ENCODE measurements at regions not wholly inside any gene's neighbourhood (a gene's known extent, or its start where the extent isn't known, plus 50 kb on each side); places are given as distances from the start of the nearest gene placed in this dataset.
A peak's percentile ranks its signal among the peaks of the same experiment; 100 is the strongest.
"Not testable (repeated sequence)": the region's sequence is repeated elsewhere in the genome, so short reads cannot be mapped to it uniquely, and the experiment has no call there.

DNA sequence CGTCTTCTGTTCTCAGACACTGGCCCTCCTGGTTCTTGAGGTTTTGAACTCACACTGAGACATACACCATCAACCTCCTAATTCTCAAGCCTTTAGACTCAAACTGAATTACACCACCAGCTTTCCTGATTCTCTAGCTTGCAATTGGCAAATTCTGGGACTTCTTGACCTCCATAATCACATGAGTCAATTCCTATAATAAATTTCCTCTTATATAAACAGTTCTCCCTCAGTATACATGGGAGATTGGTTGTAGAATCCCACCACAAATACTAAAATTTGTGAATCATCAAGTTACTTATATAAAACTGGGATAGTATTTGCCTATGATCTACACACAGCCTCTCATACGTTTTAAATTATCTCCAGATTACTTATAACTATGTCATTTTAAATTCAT, 162.2 kb downstream of the DIO2 start:
- no peak overlapping the region for H3K4me3 Mint-ChIP-seq
- no peak overlapping the region for H3K27ac Mint-ChIP-seq (ENCODE audit: unreplicated experiment)
- peaks cover 2% of the 10 kb centered on the region for H3K9me3 Mint-ChIP-seq
- no peaks in the 10 kb centered on the region for H3K36me3 Mint-ChIP-seq (ENCODE audit: low read depth)
- TF ChIP-seq, protein P1, sequence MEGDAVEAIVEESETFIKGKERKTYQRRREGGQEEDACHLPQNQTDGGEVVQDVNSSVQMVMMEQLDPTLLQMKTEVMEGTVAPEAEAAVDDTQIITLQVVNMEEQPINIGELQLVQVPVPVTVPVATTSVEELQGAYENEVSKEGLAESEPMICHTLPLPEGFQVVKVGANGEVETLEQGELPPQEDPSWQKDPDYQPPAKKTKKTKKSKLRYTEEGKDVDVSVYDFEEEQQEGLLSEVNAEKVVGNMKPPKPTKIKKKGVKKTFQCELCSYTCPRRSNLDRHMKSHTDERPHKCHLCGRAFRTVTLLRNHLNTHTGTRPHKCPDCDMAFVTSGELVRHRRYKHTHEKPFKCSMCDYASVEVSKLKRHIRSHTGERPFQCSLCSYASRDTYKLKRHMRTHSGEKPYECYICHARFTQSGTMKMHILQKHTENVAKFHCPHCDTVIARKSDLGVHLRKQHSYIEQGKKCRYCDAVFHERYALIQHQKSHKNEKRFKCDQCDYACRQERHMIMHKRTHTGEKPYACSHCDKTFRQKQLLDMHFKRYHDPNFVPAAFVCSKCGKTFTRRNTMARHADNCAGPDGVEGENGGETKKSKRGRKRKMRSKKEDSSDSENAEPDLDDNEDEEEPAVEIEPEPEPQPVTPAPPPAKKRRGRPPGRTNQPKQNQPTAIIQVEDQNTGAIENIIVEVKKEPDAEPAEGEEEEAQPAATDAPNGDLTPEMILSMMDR (conservative IDR thresholded peaks at IDR 0.05): no peak
- no peaks in the 10 kb centered on the region for H3K4me1 Mint-ChIP-seq
- no peaks in the 10 kb centered on the region for H3K27me3 Mint-ChIP-seq (ENCODE audit: low read depth)
- no peak for DNase-seq (ENCODE audit: low read depth, low spot score)

DNA sequence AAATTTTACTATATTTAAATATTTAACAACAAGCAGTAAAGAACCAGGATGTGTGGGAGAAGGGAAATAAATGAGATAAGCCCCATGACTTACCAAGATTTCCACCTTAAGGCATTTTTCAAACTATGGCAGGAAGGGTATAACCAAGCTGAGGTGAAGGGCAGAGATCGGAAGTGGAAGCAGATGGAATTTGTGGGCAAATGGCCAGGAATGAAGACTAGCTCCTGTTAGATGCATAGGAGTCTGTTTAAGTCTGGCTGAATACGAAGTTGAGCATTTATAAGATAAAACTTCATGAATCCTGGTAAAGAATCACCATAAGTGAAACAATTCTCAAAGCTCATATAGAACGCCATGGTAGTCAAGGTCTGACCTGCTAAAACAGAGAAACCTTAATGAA, 163.5 kb downstream of the DIO2 start:
- H3K4me3 Mint-ChIP-seq: no peak overlapping the region
- no peaks in the 10 kb centered on the region for H3K27me3 Mint-ChIP-seq (ENCODE audit: low read depth)
- TF ChIP-seq, protein P1 (conservative IDR thresholded peaks at IDR 0.05): no peak
- H3K36me3 Mint-ChIP-seq (ENCODE audit: low read depth): no peaks in the 10 kb centered on the region
- peaks cover 2% of the 10 kb centered on the region for H3K9me3 Mint-ChIP-seq
- no peaks in the 10 kb centered on the region for H3K4me1 Mint-ChIP-seq
- DNase-seq (ENCODE audit: low read depth, low spot score): no peak
- H3K27ac Mint-ChIP-seq (ENCODE audit: unreplicated experiment): no peak overlapping the region

DNA sequence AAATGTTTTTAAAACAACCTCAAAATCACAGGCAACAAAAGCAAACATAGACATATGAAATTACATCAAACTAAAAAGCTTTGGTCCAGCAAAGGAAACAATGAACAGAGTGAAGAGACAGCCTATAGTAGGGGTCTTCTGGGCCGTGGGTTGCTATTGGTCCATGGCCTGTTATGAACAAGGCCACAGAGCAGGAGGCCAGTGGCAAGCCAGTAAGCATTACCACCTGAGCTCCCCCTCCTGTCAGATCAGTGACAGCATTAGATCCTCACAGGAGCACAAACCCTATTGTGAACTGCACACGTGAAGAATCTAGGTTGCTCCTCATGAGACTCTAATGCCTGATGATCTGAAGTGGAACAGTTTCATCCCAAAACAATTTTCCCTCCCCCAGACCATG, 174.0 kb downstream of the DIO2 start:
- Mint-ChIP-seq H3K4me3 (no peak overlapping the region), H3K27me3 (ENCODE audit: low read depth) (no peaks in the 10 kb centered on the region), H3K9me3 (peaks cover 9% of the 10 kb centered on the region), H3K36me3 (ENCODE audit: low read depth) (peaks cover 3% of the 10 kb centered on the region), H3K27ac (ENCODE audit: unreplicated experiment) (no peak overlapping the region), H3K4me1 (no peaks in the 10 kb centered on the region)
- TF ChIP-seq, protein P1 (conservative IDR thresholded peaks at IDR 0.05): no peak
- DNase-seq (ENCODE audit: low read depth, low spot score): no peak

DNA sequence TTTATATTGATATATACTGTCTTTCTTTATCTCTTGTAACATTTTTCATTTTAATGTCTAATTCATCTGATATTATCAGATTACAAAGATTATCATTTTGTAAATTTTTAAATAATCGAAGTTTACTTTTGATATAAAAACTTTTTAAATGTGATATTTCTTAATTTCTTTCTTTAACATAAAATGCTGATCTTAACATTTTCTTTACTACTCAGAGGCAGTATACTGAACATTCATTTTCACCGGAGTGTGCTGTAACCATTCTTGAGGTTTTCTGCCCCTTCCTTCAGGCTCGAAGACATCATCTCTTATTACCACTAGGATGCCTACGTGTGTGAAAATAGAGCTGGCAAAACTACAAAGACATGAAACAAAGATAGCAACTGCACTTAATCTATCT, 186.9 kb downstream of the DIO2 start:
- Mint-ChIP-seq H3K4me1 (no peaks in the 10 kb centered on the region), H3K4me3 (no peak overlapping the region), H3K27ac (ENCODE audit: unreplicated experiment) (no peak overlapping the region), H3K36me3 (ENCODE audit: low read depth) (no peaks in the 10 kb centered on the region), H3K27me3 (ENCODE audit: low read depth) (no peaks in the 10 kb centered on the region), H3K9me3 (peaks cover 6% of the 10 kb centered on the region)
- TF ChIP-seq, protein P1 (conservative IDR thresholded peaks at IDR 0.05): no peak
- no peak for DNase-seq (ENCODE audit: low read depth, low spot score)

DNA sequence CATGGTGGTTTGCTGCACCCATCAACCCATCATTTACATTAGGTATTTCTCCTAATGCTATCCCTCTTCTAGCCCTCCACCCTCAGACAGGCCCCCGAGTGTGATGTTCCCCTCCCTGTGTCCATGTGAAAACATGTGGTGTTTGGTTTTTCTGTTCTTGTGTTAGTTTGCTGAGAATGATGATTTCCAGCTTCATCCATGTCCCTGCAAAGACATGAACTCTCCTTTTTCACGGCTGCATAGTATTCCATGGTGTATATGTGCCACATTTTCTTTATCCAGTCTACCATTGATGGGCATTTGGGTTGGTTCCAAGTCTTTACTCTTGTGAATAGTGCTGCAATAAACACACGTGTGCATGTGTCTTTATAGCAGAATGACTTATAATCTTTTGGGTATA, 192.8 kb downstream of the DIO2 start:
- H3K4me3 Mint-ChIP-seq; DNase-seq (ENCODE audit: low read depth, low spot score); H3K9me3 Mint-ChIP-seq; H3K27me3 Mint-ChIP-seq (ENCODE audit: low read depth); H3K36me3 Mint-ChIP-seq (ENCODE audit: low read depth); H3K27ac Mint-ChIP-seq (ENCODE audit: unreplicated experiment); H3K4me1 Mint-ChIP-seq: not testable (repeated sequence)

DNA sequence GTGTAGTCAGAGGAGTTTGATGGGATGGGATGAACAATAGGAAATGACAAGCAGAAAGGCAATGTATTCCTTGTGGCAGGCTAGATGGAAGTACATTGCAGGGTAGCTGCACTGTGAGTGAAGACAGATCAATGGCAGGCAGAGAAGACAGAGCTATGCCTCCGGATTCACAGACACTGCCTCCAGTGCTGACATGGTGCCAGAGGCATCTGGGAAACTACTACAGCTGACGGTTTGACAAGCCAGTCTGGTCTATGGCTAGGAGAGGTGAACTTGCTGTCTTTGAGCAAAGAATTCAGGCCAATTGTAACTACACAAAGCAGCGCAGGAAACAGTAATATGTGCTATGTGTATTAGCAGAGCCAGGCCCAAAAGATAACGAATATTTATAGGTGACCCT, 193.5 kb downstream of the DIO2 start:
- Mint-ChIP-seq H3K9me3 (peaks cover 9% of the 10 kb centered on the region), H3K4me1 (peaks cover 5% of the 10 kb centered on the region), H3K27me3 (ENCODE audit: low read depth) (no peaks in the 10 kb centered on the region), H3K4me3 (no peak overlapping the region), H3K27ac (ENCODE audit: unreplicated experiment) (peak overlapping the region; percentile 16), H3K36me3 (ENCODE audit: low read depth) (peaks cover 3% of the 10 kb centered on the region)
- no peak for DNase-seq (ENCODE audit: low read depth, low spot score)
- TF ChIP-seq, protein P1 (conservative IDR thresholded peaks at IDR 0.05): no peak

DNA sequence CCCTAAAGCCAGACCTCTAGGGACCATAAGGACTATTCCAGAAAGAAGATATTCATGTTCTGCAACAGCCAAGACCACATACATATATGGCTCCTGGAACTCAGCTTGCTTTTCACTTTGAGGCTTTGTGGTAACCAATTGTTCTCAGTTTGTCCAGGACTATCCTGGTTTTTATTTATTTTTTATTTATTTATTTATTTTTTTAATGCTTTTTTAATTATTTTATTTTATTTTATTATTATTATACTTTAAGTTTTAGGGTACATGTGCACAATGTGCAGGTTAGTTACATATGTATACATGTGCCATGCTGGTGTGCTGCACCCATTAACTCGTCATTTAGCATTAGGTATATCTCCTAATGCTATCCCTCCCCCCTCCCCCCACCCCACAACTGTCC, 201.1 kb downstream of the DIO2 start:
- H3K27ac Mint-ChIP-seq (ENCODE audit: unreplicated experiment); H3K4me3 Mint-ChIP-seq; H3K27me3 Mint-ChIP-seq (ENCODE audit: low read depth); DNase-seq (ENCODE audit: low read depth, low spot score); H3K36me3 Mint-ChIP-seq (ENCODE audit: low read depth): not testable (repeated sequence)
- H3K4me1 Mint-ChIP-seq: peaks cover 26% of the 10 kb centered on the region
- H3K9me3 Mint-ChIP-seq: peaks cover 15% of the 10 kb centered on the region

Data from neural crest cell (in vitro differentiated cells).